Thoracic aorta (tissue), 2 donors: ENCODE measurements at regions not wholly inside any gene's neighbourhood (a gene's known extent, or its start where the extent isn't known, plus 50 kb on each side); places are given as distances from the start of the nearest gene placed in this dataset.

Experiments
- ATAC-seq: fragments of 150-250 bp; one replicate; pipeline ENCODE4 v1.8.0; 2017; ENCODE audit warnings: low read depth; ENCODE audit not compliant: insufficient number of reproducible peaks, low FRiP score
- DNase-seq: peaks from one replicate; pipeline ENCODE4 v3.0.0-alpha.2; 2020; ENCODE audit warnings: low spot score
- H3K27ac ChIP-seq, 2 donors: fragments of 200-600 bp; sonication (generic); 1 replicate in 1 of 2; 2 replicates in 1 of 2; pipeline ENCODE4 v1.5.1; 2016; ENCODE audit warnings: mild to moderate bottlenecking in 2 of 2, moderate library complexity in 2 of 2
- H3K27me3 ChIP-seq: fragments of 200-600 bp; sonication (generic); replicated peaks from 2 replicates; pipeline ENCODE4 v1.6.0; 2016; ENCODE audit warnings: mild to moderate bottlenecking; ENCODE audit not compliant: insufficient read depth
- H3K36me3 ChIP-seq: fragments of 200-600 bp; sonication (generic); one replicate; pipeline ENCODE4 v1.5.1; 2016
- H3K4me1 ChIP-seq, 2 donors: fragments of 200-600 bp; sonication (generic); 1 replicate in 1 of 2; 2 replicates in 1 of 2; pipeline versions ENCODE4 v1.5.1 to v1.6.0; 2016; ENCODE audit warnings: low read depth in 2 of 2, mild to moderate bottlenecking in 1 of 2; ENCODE audit not compliant: control insufficient read depth in 1 of 2
- H3K4me3 ChIP-seq: fragments of 200-600 bp; sonication (generic); 2 replicates; pipeline ENCODE4 v1.5.1; 2016; ENCODE audit warnings: mild to moderate bottlenecking
- H3K9me3 ChIP-seq: fragments of 200-600 bp; sonication (generic); 2 replicates; pipeline ENCODE4 v1.5.1; 2016
- CTCF ChIP-seq: fragments of 200-600 bp; sonication (generic); IDR thresholded peaks from one replicate; pipeline ENCODE4 v1.5.1; 2019; ENCODE audit warnings: antibody characterized with exemption

- H3K4me1 ChIP-seq = no peaks in the 10 kb centered on the region
- no peak overlapping the region for H3K4me3 ChIP-seq
- H3K36me3 ChIP-seq = no peaks in the 10 kb centered on the region
- H3K27ac ChIP-seq = no peak overlapping the region
- no peak for TF ChIP-seq CTCF
- no peaks in the 10 kb centered on the region for H3K9me3 ChIP-seq
- no peaks in the 10 kb centered on the region for H3K27me3 ChIP-seq
- ATAC-seq (no peak), DNase-seq (no peak)
These were observed 780.8 kb upstream of the KLHL29 start for GRCh38 chr2:22604136-22604535.

GRCh38 chr2:22616031-22616430, 768.9 kb upstream of the KLHL29 start:
- DNase-seq (no peak), ATAC-seq (no peak)
- Histone ChIP-seq H3K27me3 (no peaks in the 10 kb centered on the region), H3K9me3 (no peaks in the 10 kb centered on the region), H3K4me1 (no peaks in the 10 kb centered on the region), H3K27ac (no peak overlapping the region), H3K36me3 (no peaks in the 10 kb centered on the region), H3K4me3 (no peak overlapping the region)
- TF ChIP-seq CTCF = no peak

GRCh38 chr2:22623620-22624019, 761.4 kb upstream of the KLHL29 start:
- Histone ChIP-seq H3K27me3 (no peaks in the 10 kb centered on the region), H3K36me3 (no peaks in the 10 kb centered on the region), H3K4me3 (no peak overlapping the region), H3K9me3 (no peaks in the 10 kb centered on the region), H3K4me1 (no peaks in the 10 kb centered on the region), H3K27ac (no peak overlapping the region)
- ATAC-seq = no peak
- TF ChIP-seq CTCF = no peak
- no peak for DNase-seq

- Histone ChIP-seq H3K9me3 (no peaks in the 10 kb centered on the region), H3K36me3 (no peaks in the 10 kb centered on the region), H3K4me1 (no peaks in the 10 kb centered on the region), H3K27ac (no peak overlapping the region), H3K4me3 (no peak overlapping the region), H3K27me3 (no peaks in the 10 kb centered on the region)
- no peak for DNase-seq
- no peak for TF ChIP-seq CTCF
- ATAC-seq = no peak
These were observed 758.4 kb upstream of the KLHL29 start for GRCh38 chr2:22626621-22627020.

GRCh38 chr2:22628221-22628620, 756.8 kb upstream of the KLHL29 start:
- H3K4me1 ChIP-seq = no peaks in the 10 kb centered on the region
- H3K36me3 ChIP-seq = no peaks in the 10 kb centered on the region
- no peak overlapping the region for H3K27ac ChIP-seq
- no peaks in the 10 kb centered on the region for H3K9me3 ChIP-seq
- DNase-seq = no peak
- no peak for ATAC-seq
- no peak overlapping the region for H3K4me3 ChIP-seq
- no peak for TF ChIP-seq CTCF
- no peaks in the 10 kb centered on the region for H3K27me3 ChIP-seq
